HG02588 (cell line): ENCODE measurements at regions not wholly inside any gene's neighbourhood (a gene's known extent, or its start where the extent isn't known, plus 50 kb on each side); places are given as distances from the start of the nearest gene placed in this dataset.
"Not testable (repeated sequence)": the region's sequence is repeated elsewhere in the genome, so short reads cannot be mapped to it uniquely, and the experiment has no call there.

ENCODE experiments used
- ATAC-seq: cut with Tn5 transposase; IDR thresholded peaks from one replicate; pipeline ENCODE4 v1.9.1; 2021; ENCODE audit warnings: mild to moderate bottlenecking, moderate library complexity; ENCODE audit not compliant: unreplicated experiment

- no peak for ATAC-seq
Observed at GRCh38 chr7:92976931-92977330, 140.6 kb upstream of the CDK6 start.

- ATAC-seq = no peak
Observed at GRCh38 chr7:92973974-92974373, 137.6 kb upstream of the CDK6 start.

GRCh38 chr7:92973293-92973731 is 136.9 kb upstream of the CDK6 start:
- ATAC-seq = no peak

- ATAC-seq = no peak
Observed at GRCh38 chr7:92972441-92972840, 136.1 kb upstream of the CDK6 start.

GRCh38 chr7:92969061-92969460 is 132.7 kb upstream of the CDK6 start:
- no peak for ATAC-seq

GRCh38 chr7:92968502-92968901 is 132.1 kb upstream of the CDK6 start:
- ATAC-seq = no peak

GRCh38 chr7:92967238-92967637 is 130.9 kb upstream of the CDK6 start:
- ATAC-seq = no peak

GRCh38 chr7:92964141-92964540 is 127.8 kb upstream of the CDK6 start:
- ATAC-seq = no peak

- no peak for ATAC-seq
Observed at GRCh38 chr7:92963566-92963965, 127.2 kb upstream of the CDK6 start.

- no peak for ATAC-seq
Observed at GRCh38 chr7:92961961-92962360, 125.6 kb upstream of the CDK6 start.

GRCh38 chr7:92956575-92956974 is 120.2 kb upstream of the CDK6 start:
- no peak for ATAC-seq

GRCh38 chr7:92955081-92955480 is 118.7 kb upstream of the CDK6 start:
- no peak for ATAC-seq

- no peak for ATAC-seq
Observed at GRCh38 chr7:92953657-92954056, 117.3 kb upstream of the CDK6 start.

- ATAC-seq = no peak
Observed at GRCh38 chr7:92949748-92950147, 113.4 kb upstream of the CDK6 start.

GRCh38 chr7:92945840-92946239 is 109.5 kb upstream of the CDK6 start:
- ATAC-seq = no peak

GRCh38 chr7:92944633-92945032 is 108.3 kb upstream of the CDK6 start:
- ATAC-seq = no peak

- ATAC-seq = not testable (repeated sequence)
Observed at GRCh38 chr7:92942706-92943105, 106.3 kb upstream of the CDK6 start.

GRCh38 chr7:92939666-92940360 is 103.4 kb upstream of the CDK6 start:
- no peak for ATAC-seq

GRCh38 chr7:92934096-92934495 is 97.7 kb upstream of the CDK6 start:
- no peak for ATAC-seq

GRCh38 chr7:92932450-92932849 is 96.1 kb upstream of the CDK6 start:
- no peak for ATAC-seq

- ATAC-seq = no peak
Observed at GRCh38 chr7:92930404-92930803, 94.0 kb upstream of the CDK6 start.

GRCh38 chr7:92926697-92927044 is 90.3 kb upstream of the CDK6 start:
- ATAC-seq = no peak
